Transverse colon (tissue), 4 donors: ENCODE measurements at regions not wholly inside any gene's neighbourhood (a gene's known extent, or its start where the extent isn't known, plus 50 kb on each side); places are given as distances from the start of the nearest gene placed in this dataset.

ENCODE experiments used
- DNase-seq: peaks from one replicate; pipeline ENCODE4 v3.0.0-alpha.2; 2019
- H3K27ac ChIP-seq, 4 donors: fragments of 200-600 bp; sonication (generic); 2 replicates each; pipeline ENCODE4 v1.5.1; 2016 to 2018; ENCODE audit warnings: inconsistent platforms in 4 of 4
- H3K27me3 ChIP-seq: fragments of 200-600 bp; sonication (generic); 2 replicates; pipeline ENCODE4 v1.5.1; 2017; ENCODE audit warnings: inconsistent platforms
- H3K36me3 ChIP-seq, 4 donors: fragments of 200-600 bp; sonication (generic); 2 replicates each; pipeline ENCODE4 v1.5.1; 2017 to 2019; ENCODE audit warnings: inconsistent platforms in 4 of 4
- H3K4me1 ChIP-seq, 4 donors: fragments of 200-600 bp; sonication (generic); 2 replicates each; pipeline ENCODE4 v1.5.1; 2017 to 2020; ENCODE audit warnings: inconsistent platforms in 4 of 4
- H3K4me3 ChIP-seq, 4 donors: fragments of 200-600 bp; sonication (generic); 1 replicate in 1 of 4; 2 replicates in 3 of 4; pipeline versions ENCODE4 v1.5.1 to v1.6.1; 2017 to 2019; ENCODE audit warnings: inconsistent platforms in 4 of 4
- H3K9me3 ChIP-seq, 2 donors: fragments of 200-600 bp; sonication (generic); 2 replicates each; pipeline ENCODE4 v1.5.1; 2017 to 2019; ENCODE audit warnings: inconsistent platforms in 2 of 2
- CTCF ChIP-seq, 5 experiments: fragments of 200-600 bp in 3 of 5; fragments of 450-650 bp in 2 of 5; sonication (generic) in 3 of 5; IDR thresholded peaks; 1 replicate in 2 of 5; 2 replicates in 3 of 5; pipeline ENCODE4 v1.5.1; 2016 to 2017; ENCODE audit warnings: antibody characterized with exemption in 5 of 5, inconsistent platforms in 3 of 5, mild to moderate bottlenecking in 2 of 5, moderate library complexity in 1 of 5
- EP300 ChIP-seq: sonication (generic); formaldehyde crosslinking; IDR thresholded peaks from one replicate; pipeline ENCODE4 v1.6.1; 2017; ENCODE audit warnings: antibody characterized with exemption, low read depth
- POLR2A ChIP-seq: fragments of 450-650 bp; IDR thresholded peaks from one replicate; pipeline ENCODE4 v1.6.1; 2016; ENCODE audit warnings: antibody characterized with exemption, mild to moderate bottlenecking, moderate library complexity
- POLR2AphosphoS5 ChIP-seq, 3 donors: sonication (generic); formaldehyde crosslinking; IDR thresholded peaks; one replicate each; pipeline ENCODE4 v1.6.1; 2016; ENCODE audit warnings: antibody characterized with exemption in 3 of 3
- WGBS, 2 donors: methylation state at CpG; one replicate each; pipeline ENCODE4 v1.1.5; 2018; ENCODE audit warnings: low coverage in 1 of 2; 5-methylcytosine and 5-hydroxymethylcytosine counted together
- in situ Hi-C, 4 donors: fragments of 200-750 bp; cut with MboI; loops; one replicate each; pipeline versions ENCODE4 v1.15.0 to v1.15.1; 2017; ENCODE audit warnings: low sequenced_read_pairs in 3 of 4, low pct_ligation_motif_present in 1 of 4, low pct_unique_long_range_greater_than_20kb in 1 of 4
- intact Hi-C: fragments of 100-400 bp; cut with DNase I; formaldehyde crosslinking; loops from one replicate; pipeline ENCODE4 v1.15.1; 2023; ENCODE audit warnings: low total_unique reads

GRCh38 chr9:134975253-134975652 is 57.5 kb upstream of the FCN1 start:
- H3K27ac ChIP-seq = no peak overlapping the region
- TF ChIP-seq EP300 (no peak), POLR2AphosphoS5 (IDR thresholded peaks at IDR 0.05) (no peak), CTCF (IDR thresholded peaks at IDR 0.05) (no peak), POLR2A (no peak)
- H3K9me3 ChIP-seq = no peaks in the 10 kb centered on the region
- DNase-seq = no peak
- 74 to 89% methylated on average over 1 of the region's 1 CpG for WGBS, 2 donors
- in situ Hi-C loops = loop anchor here in 1 of 4 donors (25.0 kb wide), 1 partner anchor 288 kb away; no protein-coding TSS in a partner anchor
- H3K4me3 ChIP-seq = no peak overlapping the region
- H3K27me3 ChIP-seq = peaks cover 11% of the 10 kb centered on the region
- no peaks in the 10 kb centered on the region for H3K4me1 ChIP-seq
- intact Hi-C loops = no loop called here
- no peaks in the 10 kb centered on the region for H3K36me3 ChIP-seq

GRCh38 chr9:134976403-134976802 is 58.7 kb upstream of the FCN1 start:
- TF ChIP-seq POLR2A (no peak), POLR2AphosphoS5 (IDR thresholded peaks at IDR 0.05) (no peak), EP300 (no peak), CTCF (IDR thresholded peaks at IDR 0.05) (no peak)
- H3K27ac ChIP-seq = no peak overlapping the region
- peaks cover 6% of the 10 kb centered on the region for H3K27me3 ChIP-seq
- no peaks in the 10 kb centered on the region for H3K4me1 ChIP-seq
- DNase-seq = no peak
- WGBS, 2 donors = 13 to 20% methylated on average over 1 of the region's 1 CpG
- H3K36me3 ChIP-seq = no peaks in the 10 kb centered on the region
- H3K9me3 ChIP-seq = no peaks in the 10 kb centered on the region
- intact Hi-C loops (no loop called here), in situ Hi-C loops (loop anchor here in 1 of 4 donors (25.0 kb wide), 1 partner anchor 289 kb away; no protein-coding TSS in a partner anchor)
- H3K4me3 ChIP-seq = no peak overlapping the region

GRCh38 chr9:134978272-134978671 is 60.6 kb upstream of the FCN1 start:
- intact Hi-C loops = no loop called here
- no peak for DNase-seq
- in situ Hi-C loops = loop anchor here in 1 of 4 donors (25.0 kb wide), 1 partner anchor 291 kb away; no protein-coding TSS in a partner anchor
- Histone ChIP-seq H3K9me3 (no peaks in the 10 kb centered on the region), H3K4me3 (no peak overlapping the region), H3K27ac (no peak overlapping the region), H3K4me1 (no peaks in the 10 kb centered on the region), H3K27me3 (no peaks in the 10 kb centered on the region), H3K36me3 (no peaks in the 10 kb centered on the region)
- no peak for TF ChIP-seq POLR2A
- TF ChIP-seq CTCF (IDR thresholded peaks at IDR 0.05) = no peak
- TF ChIP-seq POLR2AphosphoS5 (IDR thresholded peaks at IDR 0.05) = no peak
- TF ChIP-seq EP300 = no peak
- 75% methylated on average over 8 of the region's 8 CpGs; no CpG with 5 or more reads in 1 of the 2 donors for WGBS, 2 donors

GRCh38 chr9:134980516-134980915 is 62.8 kb upstream of the FCN1 start:
- no peaks in the 10 kb centered on the region for H3K4me1 ChIP-seq
- TF ChIP-seq POLR2A = no peak
- H3K4me3 ChIP-seq = no peak overlapping the region
- no peak overlapping the region for H3K27ac ChIP-seq
- 79% methylated on average over 9 of the region's 9 CpGs; no CpG with 5 or more reads in 1 of the 2 donors for WGBS, 2 donors
- no peaks in the 10 kb centered on the region for H3K9me3 ChIP-seq
- no peak for DNase-seq
- H3K36me3 ChIP-seq = no peaks in the 10 kb centered on the region
- intact Hi-C loops = no loop called here
- H3K27me3 ChIP-seq = no peaks in the 10 kb centered on the region
- in situ Hi-C loops = loop anchor here in 1 of 4 donors (25.0 kb wide), 1 partner anchor 293 kb away; no protein-coding TSS in a partner anchor

- H3K27ac ChIP-seq = no peak overlapping the region
- in situ Hi-C loops = loop anchor here in 1 of 4 donors (25.0 kb wide), 1 partner anchor 294 kb away; no protein-coding TSS in a partner anchor
- no peaks in the 10 kb centered on the region for H3K9me3 ChIP-seq
- no peak overlapping the region for H3K4me3 ChIP-seq
- 83% methylated on average over 10 of the region's 10 CpGs; no CpG with 5 or more reads in 1 of the 2 donors for WGBS, 2 donors
- TF ChIP-seq POLR2AphosphoS5 (IDR thresholded peaks at IDR 0.05) = no peak
- TF ChIP-seq CTCF (IDR thresholded peaks at IDR 0.05) = no peak
- no peak for TF ChIP-seq EP300
- TF ChIP-seq POLR2A = no peak
- intact Hi-C loops = no loop called here
- H3K4me1 ChIP-seq = no peaks in the 10 kb centered on the region
- H3K36me3 ChIP-seq = no peaks in the 10 kb centered on the region
- DNase-seq = no peak
- H3K27me3 ChIP-seq = no peaks in the 10 kb centered on the region
These were observed 63.3 kb upstream of the FCN1 start for GRCh38 chr9:134980991-134981390.
